Ovary (tissue), 7 donors: ENCODE measurements at regions not wholly inside any gene's neighbourhood (a gene's known extent, or its start where the extent isn't known, plus 50 kb on each side); places are given as distances from the start of the nearest gene placed in this dataset.
A peak's percentile ranks its signal among the peaks of the same experiment; 100 is the strongest.

Experiments used
- DNase-seq, 5 donors: peaks; one replicate each; pipeline ENCODE4 v3.0.0-alpha.2; 2019 to 2020
- H3K27ac ChIP-seq, 2 donors: fragments of 200-600 bp; one replicate each; pipeline versions ENCODE4 v1.5.1 to v1.8.0; 2019 to 2022
- H3K27me3 ChIP-seq: fragments of 200-600 bp; one replicate; pipeline ENCODE4 v1.8.0; 2022
- H3K36me3 ChIP-seq: fragments of 200-600 bp; sonication (generic); one replicate; pipeline ENCODE4 v1.5.1; 2019
- H3K4me1 ChIP-seq: one replicate; pipeline ENCODE4 v1.8.1; 2013; ENCODE audit warnings: mild to moderate bottlenecking, moderate library complexity; ENCODE audit not compliant: insufficient read depth
- H3K4me3 ChIP-seq: fragments of 200-600 bp; sonication (generic); one replicate; pipeline ENCODE4 v1.5.1; 2017
- H3K9me3 ChIP-seq, 2 donors: fragments of 200-600 bp in 1 of 2; sonication (generic) in 1 of 2; one replicate each; pipeline versions ENCODE4 v1.5.1 to v1.8.1; 2013 to 2019; ENCODE audit warnings: mild to moderate bottlenecking in 1 of 2, moderate library complexity in 1 of 2
- CTCF ChIP-seq, 3 donors: fragments of 450-650 bp in 2 of 3; fragments of 200-600 bp in 1 of 3; IDR thresholded peaks; one replicate each; pipeline versions ENCODE4 v1.5.1 to v1.8.0; 2016 to 2022; ENCODE audit warnings: antibody characterized with exemption in 3 of 3, mild to moderate bottlenecking in 1 of 3
- EP300 ChIP-seq: sonication (generic); formaldehyde crosslinking; IDR thresholded peaks from one replicate; pipeline ENCODE4 v1.6.1; 2017; ENCODE audit warnings: antibody characterized with exemption
- POLR2A ChIP-seq: fragments of 450-650 bp; IDR thresholded peaks from one replicate; pipeline ENCODE4 v1.6.1; 2017; ENCODE audit warnings: antibody characterized with exemption, mild to moderate bottlenecking, moderate library complexity
- WGBS, 3 donors: extraction: QIAGEN DNeasy Blood & Tissue Kit in 1 of 3; methylation state at CpG; one replicate each; pipeline versions ENCODE4 v1.1.5 to v1.1.7; 2013 to 2017; 5-methylcytosine and 5-hydroxymethylcytosine counted together
- intact Hi-C, 4 donors: fragments of 100-400 bp; cut with DNase I; formaldehyde crosslinking; loops; one replicate each; pipeline versions ENCODE4 v1.11.0 to v1.15.1; 2022 to 2023
- donor health status: DM: no; HTN: no; CAD: no; lungs with moderate emphysema.
- donor health status: DM: no; HTN: no; CAD: no.
- donor health status: Bipolar disorder and iron deficiency.
- donor health status: DM: no; HTN: no; CAD: no.
- donor health status: DM: yes; HTN: yes; CAD: no.

DNA sequence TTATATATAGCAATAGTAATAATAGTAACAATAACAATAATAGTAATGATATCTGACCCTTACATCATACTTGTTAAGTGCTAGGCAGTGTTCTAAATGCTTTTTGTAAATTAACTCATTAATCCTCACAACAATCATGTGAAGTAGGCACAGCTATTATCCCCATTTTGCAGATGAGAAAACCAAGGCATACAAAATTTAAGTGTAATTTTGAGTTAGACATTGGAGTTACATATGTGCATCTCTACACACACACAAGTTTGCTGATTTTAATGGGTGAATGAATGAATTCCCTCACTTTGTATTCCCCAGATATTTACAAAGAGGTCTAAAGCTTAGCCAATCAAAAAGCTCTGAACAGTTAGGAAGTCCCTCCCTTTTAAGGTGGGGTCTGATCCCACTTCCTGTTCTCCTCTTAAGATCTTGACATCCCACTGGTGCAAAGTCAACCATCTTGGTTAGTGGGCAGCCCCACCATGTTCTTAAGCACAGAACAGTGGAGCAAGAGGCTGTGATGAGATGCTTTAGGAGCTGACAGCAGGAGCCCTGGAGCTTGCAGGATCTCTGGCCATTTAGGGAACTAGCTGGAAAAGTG is 85.3 kb upstream of the FOXP4 start:
- Histone ChIP-seq H3K27ac (no peak overlapping the region), H3K36me3 (no peaks in the 10 kb centered on the region), H3K9me3 (no peaks in the 10 kb centered on the region), H3K4me3 (no peak overlapping the region), H3K4me1 (no peaks in the 10 kb centered on the region), H3K27me3 (no peaks in the 10 kb centered on the region)
- DNase-seq: no peak
- intact Hi-C loops: loop anchor here in 1 of 4 donors (10.0 kb wide), 1 partner anchor 134 kb away; no protein-coding TSS in a partner anchor
- TF ChIP-seq CTCF (IDR thresholded peaks at IDR 0.05): no peak
- no peak for TF ChIP-seq POLR2A
- TF ChIP-seq EP300: no peak

DNA sequence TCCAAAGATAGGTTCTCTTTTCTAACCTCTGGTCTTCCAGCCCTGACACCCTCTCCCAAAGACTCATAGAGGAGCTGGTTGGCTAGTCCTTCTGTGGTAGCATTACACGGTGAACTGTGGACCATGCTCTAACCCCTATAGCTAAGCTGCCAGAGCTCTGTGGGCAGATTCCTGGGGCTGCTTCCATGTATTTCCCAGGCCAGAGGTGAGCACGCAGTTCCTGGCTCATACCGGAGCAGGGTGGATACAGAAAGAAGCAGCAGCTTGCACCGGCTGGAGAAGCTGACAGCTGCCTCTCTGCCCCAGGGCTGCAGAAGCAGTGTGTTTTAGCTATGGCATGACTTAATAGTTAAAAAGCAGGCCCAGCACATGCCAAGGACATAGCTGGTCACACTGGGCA is 84.1 kb upstream of the FOXP4 start:
- H3K4me1 ChIP-seq: no peaks in the 10 kb centered on the region
- intact Hi-C loops: loop anchor here in 1 of 4 donors (10.0 kb wide), 1 partner anchor 133 kb away; no protein-coding TSS in a partner anchor
- no peak overlapping the region for H3K4me3 ChIP-seq
- no peaks in the 10 kb centered on the region for H3K9me3 ChIP-seq
- TF ChIP-seq POLR2A (no peak), CTCF (IDR thresholded peaks at IDR 0.05) (no peak), EP300 (no peak)
- H3K36me3 ChIP-seq: no peaks in the 10 kb centered on the region
- WGBS, 3 donors: 71 to 91% (median 86%) methylated on average over 4 of the region's 4 CpGs
- H3K27ac ChIP-seq: no peak overlapping the region
- peak in 1 of 5 donors; percentile 15 for DNase-seq
- H3K27me3 ChIP-seq: no peaks in the 10 kb centered on the region

DNA sequence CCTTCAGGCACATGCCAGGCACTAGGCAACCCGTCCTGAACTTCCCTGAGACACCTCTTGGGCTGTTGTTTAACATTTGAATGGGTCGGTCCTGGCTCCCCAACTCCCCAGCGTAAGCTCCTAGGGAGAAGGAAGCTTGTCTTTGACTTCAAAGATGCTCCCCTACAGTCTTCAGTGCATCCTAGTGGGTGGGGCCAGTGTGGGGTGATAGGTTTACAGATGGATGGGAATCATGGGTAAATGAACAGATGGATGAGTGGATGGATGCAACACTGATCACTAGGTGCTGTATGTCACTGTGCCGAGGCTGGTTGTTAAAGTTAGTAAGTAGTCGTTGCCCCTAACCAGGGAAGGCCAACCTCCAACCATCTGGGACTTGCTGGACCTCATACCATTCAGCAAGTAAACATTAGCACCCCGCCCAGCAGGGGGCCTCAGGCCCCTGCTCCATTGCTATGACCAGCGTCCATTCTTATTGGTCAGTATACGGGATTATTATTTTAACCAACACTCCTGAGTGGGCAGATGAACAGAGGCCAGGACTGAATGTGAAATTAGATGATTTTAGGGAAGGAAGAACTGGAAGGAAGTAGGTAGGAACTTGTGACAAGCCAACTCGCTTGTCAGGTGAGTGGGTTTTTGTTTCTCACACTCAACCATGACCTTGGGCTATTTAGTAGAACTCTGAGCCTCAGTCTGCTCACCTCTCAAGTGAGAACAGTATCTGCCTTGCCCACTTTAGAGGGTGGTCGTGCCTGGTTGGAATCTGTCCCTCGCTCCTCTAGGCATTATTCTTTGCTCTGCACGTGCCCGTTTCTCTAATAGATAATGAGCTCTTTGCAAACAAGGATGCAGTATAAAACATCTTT is 82.9 kb upstream of the FOXP4 start:
- TF ChIP-seq POLR2A (no peak), CTCF (IDR thresholded peaks at IDR 0.05) (peak; percentile 19 to 53 (median 45))
- 50% methylated on average over 13 of the region's 13 CpGs for WGBS, 3 donors
- no peaks in the 10 kb centered on the region for H3K36me3 ChIP-seq

DNA sequence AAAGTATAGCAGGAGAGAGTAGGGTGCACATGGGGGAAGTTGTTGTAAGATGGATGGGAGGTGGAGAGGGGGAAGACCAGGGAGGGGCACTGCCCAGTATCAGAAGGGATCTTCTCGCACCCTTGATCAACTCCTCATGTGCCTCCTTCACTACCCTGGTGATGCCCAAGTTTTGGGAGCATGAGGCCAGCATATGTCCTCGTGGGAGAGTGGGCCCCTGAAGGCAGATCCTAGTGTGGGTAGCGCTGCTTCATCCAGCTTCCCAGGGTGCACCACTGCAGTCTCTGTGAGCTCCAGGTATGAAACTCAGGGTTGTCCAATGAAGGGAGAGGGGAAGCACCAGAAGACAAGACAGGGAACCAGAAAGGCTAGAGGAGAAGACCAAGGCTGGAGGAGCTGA is 82.2 kb upstream of the FOXP4 start:
- no peaks in the 10 kb centered on the region for H3K4me1 ChIP-seq
- no peak overlapping the region for H3K4me3 ChIP-seq
- no peaks in the 10 kb centered on the region for H3K36me3 ChIP-seq
- no peaks in the 10 kb centered on the region for H3K27me3 ChIP-seq
- no peak for DNase-seq
- no peak for TF ChIP-seq EP300
- TF ChIP-seq POLR2A: no peak
- no peak for TF ChIP-seq CTCF (IDR thresholded peaks at IDR 0.05)
- H3K9me3 ChIP-seq: no peaks in the 10 kb centered on the region
- intact Hi-C loops: loop anchor here in 1 of 4 donors (10.0 kb wide), 1 partner anchor 131 kb away; no protein-coding TSS in a partner anchor
- WGBS, 3 donors: 85 to 94% (median 90%) methylated on average over 3 of the region's 3 CpGs
- H3K27ac ChIP-seq: no peak overlapping the region

More for the DNA sequence above, 82.9 kb upstream of the FOXP4 start:
- no peak overlapping the region for H3K4me3 ChIP-seq
- intact Hi-C loops: loop anchor here in 1 of 4 donors (10.0 kb wide), 1 partner anchor 132 kb away; no protein-coding TSS in a partner anchor
- peak; percentile 45 to 80 (median 73) for DNase-seq
- H3K4me1 ChIP-seq: no peaks in the 10 kb centered on the region
- H3K9me3 ChIP-seq: no peaks in the 10 kb centered on the region
- H3K27ac ChIP-seq: no peak overlapping the region
- no peaks in the 10 kb centered on the region for H3K27me3 ChIP-seq
